Activated naive CD4-positive, alpha-beta T cell treated with anti-CD3 and anti-CD28 coated beads for 36 hours (primary cell): ENCODE measurements at regions not wholly inside any gene's neighbourhood (a gene's known extent, or its start where the extent isn't known, plus 50 kb on each side); places are given as distances from the start of the nearest gene placed in this dataset.
"Not testable (repeated sequence)": the region's sequence is repeated elsewhere in the genome, so short reads cannot be mapped to it uniquely, and the experiment has no call there.

ENCODE experiments used
- CTCF ChIA-PET: fragments of 350-600 bp; sonication (Branson Sonifier 250); formaldehyde crosslinking; loops from one replicate; lab custom pipeline; 2021; ENCODE audit warnings: antibody characterized with exemption; lab: Charles Lee
- DNase-seq: peaks from one replicate; pipeline ENCODE4 v3.0.0-alpha.2; 2020
- H3K27ac Mint-ChIP-seq: one replicate; pipeline ENCODE4 v1.8.0; 2021; ENCODE audit warnings: mild to moderate bottlenecking, mixed read lengths
- H3K27me3 Mint-ChIP-seq: one replicate; pipeline ENCODE4 v1.8.0; 2021; ENCODE audit warnings: low read depth, mixed read lengths
- H3K36me3 Mint-ChIP-seq: one replicate; pipeline ENCODE4 v1.8.0; 2021; ENCODE audit warnings: low read depth, mixed read lengths
- H3K4me1 Mint-ChIP-seq: one replicate; pipeline ENCODE4 v1.8.0; 2021; ENCODE audit warnings: low read depth, mixed read lengths
- H3K4me3 Mint-ChIP-seq: one replicate; pipeline ENCODE4 v1.8.0; 2021; ENCODE audit warnings: mild to moderate bottlenecking, moderate library complexity, mixed read lengths
- H3K9me3 Mint-ChIP-seq: one replicate; pipeline ENCODE4 v1.8.0; 2021; ENCODE audit warnings: mixed read lengths
- intact Hi-C: fragments of 100-400 bp; cut with micrococcal nuclease; formaldehyde crosslinking; loops from one replicate; pipeline ENCODE4 v1.15.1; 2023

GRCh38 chr3:10637342-10637741, 132.0 kb upstream of the ATP2B2 start:
- no peak overlapping the region for H3K27ac Mint-ChIP-seq
- no peak for DNase-seq
- H3K4me1 Mint-ChIP-seq, result no peaks in the 10 kb centered on the region
- CTCF ChIA-PET, result interaction anchor here (0.7 kb wide), 1 partner anchor 14 kb away, joined by 4 read pairs; no protein-coding TSS in a partner anchor
- H3K36me3 Mint-ChIP-seq, result peaks cover 2% of the 10 kb centered on the region
- no peak overlapping the region for H3K4me3 Mint-ChIP-seq
- H3K9me3 Mint-ChIP-seq, result peaks cover 23% of the 10 kb centered on the region
- intact Hi-C loops, result no loop called here
- H3K27me3 Mint-ChIP-seq, result peaks cover 11% of the 10 kb centered on the region

- intact Hi-C loops, result no loop called here
- H3K4me1 Mint-ChIP-seq, result no peaks in the 10 kb centered on the region
- no peak overlapping the region for H3K4me3 Mint-ChIP-seq
- peaks cover 2% of the 10 kb centered on the region for H3K36me3 Mint-ChIP-seq
- H3K27me3 Mint-ChIP-seq, result peaks cover 11% of the 10 kb centered on the region
- no peak overlapping the region for H3K27ac Mint-ChIP-seq
- CTCF ChIA-PET, result no interaction called here
- H3K9me3 Mint-ChIP-seq, result peaks cover 23% of the 10 kb centered on the region
- DNase-seq, result no peak
Observed at GRCh38 chr3:10638466-10638865, 133.1 kb upstream of the ATP2B2 start.

- H3K4me1 Mint-ChIP-seq, result no peaks in the 10 kb centered on the region
- no peak overlapping the region for H3K4me3 Mint-ChIP-seq
- DNase-seq, result no peak
- H3K27ac Mint-ChIP-seq, result no peak overlapping the region
- peaks cover 19% of the 10 kb centered on the region for H3K9me3 Mint-ChIP-seq
- intact Hi-C loops, result no loop called here
- peaks cover 14% of the 10 kb centered on the region for H3K27me3 Mint-ChIP-seq
- peaks cover 2% of the 10 kb centered on the region for H3K36me3 Mint-ChIP-seq
- CTCF ChIA-PET, result no interaction called here
Observed at GRCh38 chr3:10641760-10642159, 136.4 kb upstream of the ATP2B2 start.

GRCh38 chr3:10644189-10644588, 138.8 kb upstream of the ATP2B2 start:
- Mint-ChIP-seq H3K9me3 (peaks cover under 1% of the 10 kb centered on the region), H3K4me1 (no peaks in the 10 kb centered on the region), H3K27me3 (peaks cover 14% of the 10 kb centered on the region), H3K36me3 (no peaks in the 10 kb centered on the region), H3K27ac (no peak overlapping the region), H3K4me3 (no peak overlapping the region)
- CTCF ChIA-PET, result no interaction called here
- intact Hi-C loops, result no loop called here
- no peak for DNase-seq

GRCh38 chr3:10645800-10646199, 140.4 kb upstream of the ATP2B2 start:
- H3K36me3 Mint-ChIP-seq, result no peaks in the 10 kb centered on the region
- intact Hi-C loops, result no loop called here
- H3K27ac Mint-ChIP-seq, result no peak overlapping the region
- no peak for DNase-seq
- H3K4me1 Mint-ChIP-seq, result no peaks in the 10 kb centered on the region
- H3K4me3 Mint-ChIP-seq, result no peak overlapping the region
- no peaks in the 10 kb centered on the region for H3K9me3 Mint-ChIP-seq
- peaks cover 8% of the 10 kb centered on the region for H3K27me3 Mint-ChIP-seq
- CTCF ChIA-PET, result no interaction called here

GRCh38 chr3:10646531-10647335, 141.3 kb upstream of the ATP2B2 start:
- CTCF ChIA-PET, result no interaction called here
- DNase-seq, result no peak
- H3K4me3 Mint-ChIP-seq, result no peak overlapping the region
- no peaks in the 10 kb centered on the region for H3K36me3 Mint-ChIP-seq
- no peaks in the 10 kb centered on the region for H3K4me1 Mint-ChIP-seq
- intact Hi-C loops, result no loop called here
- no peak overlapping the region for H3K27ac Mint-ChIP-seq
- peaks cover 3% of the 10 kb centered on the region for H3K27me3 Mint-ChIP-seq
- no peaks in the 10 kb centered on the region for H3K9me3 Mint-ChIP-seq

- Mint-ChIP-seq H3K4me3 (no peak overlapping the region), H3K9me3 (no peaks in the 10 kb centered on the region), H3K27me3 (peaks cover 3% of the 10 kb centered on the region), H3K36me3 (no peaks in the 10 kb centered on the region), H3K4me1 (no peaks in the 10 kb centered on the region), H3K27ac (no peak overlapping the region)
- intact Hi-C loops, result no loop called here
- DNase-seq, result no peak
- CTCF ChIA-PET, result no interaction called here
Observed at GRCh38 chr3:10647376-10647775, 142.0 kb upstream of the ATP2B2 start.

GRCh38 chr3:10648181-10648580, 142.8 kb upstream of the ATP2B2 start:
- no peaks in the 10 kb centered on the region for H3K4me1 Mint-ChIP-seq
- no peaks in the 10 kb centered on the region for H3K9me3 Mint-ChIP-seq
- peaks cover 3% of the 10 kb centered on the region for H3K27me3 Mint-ChIP-seq
- no peak overlapping the region for H3K4me3 Mint-ChIP-seq
- H3K27ac Mint-ChIP-seq, result no peak overlapping the region
- no peaks in the 10 kb centered on the region for H3K36me3 Mint-ChIP-seq
- no peak for DNase-seq
- CTCF ChIA-PET, result no interaction called here
- intact Hi-C loops, result no loop called here

GRCh38 chr3:10649463-10649862, 144.1 kb upstream of the ATP2B2 start:
- DNase-seq, intact Hi-C loops, H3K4me1 Mint-ChIP-seq, H3K27me3 Mint-ChIP-seq, H3K9me3 Mint-ChIP-seq, CTCF ChIA-PET, H3K4me3 Mint-ChIP-seq, H3K36me3 Mint-ChIP-seq, H3K27ac Mint-ChIP-seq: not testable (repeated sequence)

GRCh38 chr3:10651506-10651905, 146.1 kb upstream of the ATP2B2 start:
- intact Hi-C loops, result no loop called here
- DNase-seq, result no peak
- no peaks in the 10 kb centered on the region for H3K4me1 Mint-ChIP-seq
- no peak overlapping the region for H3K27ac Mint-ChIP-seq
- CTCF ChIA-PET, result no interaction called here
- no peaks in the 10 kb centered on the region for H3K36me3 Mint-ChIP-seq
- no peaks in the 10 kb centered on the region for H3K9me3 Mint-ChIP-seq
- no peaks in the 10 kb centered on the region for H3K27me3 Mint-ChIP-seq
- H3K4me3 Mint-ChIP-seq, result no peak overlapping the region

GRCh38 chr3:10653241-10653640, 147.9 kb upstream of the ATP2B2 start:
- Mint-ChIP-seq H3K27me3 (peaks cover 5% of the 10 kb centered on the region), H3K27ac (no peak overlapping the region)
- CTCF ChIA-PET, result interaction anchor here (0.6 kb wide), 1 partner anchor 1110 kb away, joined by 3 read pairs; no protein-coding TSS in a partner anchor

GRCh38 chr3:10653866-10654611, 148.7 kb upstream of the ATP2B2 start:
- intact Hi-C loops, result no loop called here
- H3K27me3 Mint-ChIP-seq, result peaks cover 9% of the 10 kb centered on the region
- no peaks in the 10 kb centered on the region for H3K9me3 Mint-ChIP-seq
- no peaks in the 10 kb centered on the region for H3K4me1 Mint-ChIP-seq
- CTCF ChIA-PET, result interaction anchor here (0.6 kb wide), 1 partner anchor 1111 kb away, joined by 3 read pairs; no protein-coding TSS in a partner anchor
- no peak for DNase-seq
- no peaks in the 10 kb centered on the region for H3K36me3 Mint-ChIP-seq
- no peak overlapping the region for H3K4me3 Mint-ChIP-seq
- no peak overlapping the region for H3K27ac Mint-ChIP-seq

More at GRCh38 chr3:10653241-10653640, 147.9 kb upstream of the ATP2B2 start:
- Mint-ChIP-seq H3K36me3 (no peaks in the 10 kb centered on the region), H3K4me3 (no peak overlapping the region), H3K9me3 (no peaks in the 10 kb centered on the region), H3K4me1 (no peaks in the 10 kb centered on the region)
- no peak for DNase-seq
- intact Hi-C loops, result no loop called here

GRCh38 chr3:10655105-10655504, 149.7 kb upstream of the ATP2B2 start:
- intact Hi-C loops, result no loop called here
- DNase-seq, result no peak

More at GRCh38 chr3:10655105-10655504, 149.7 kb upstream of the ATP2B2 start:
- Mint-ChIP-seq H3K9me3 (no peaks in the 10 kb centered on the region), H3K36me3 (no peaks in the 10 kb centered on the region), H3K4me3 (no peak overlapping the region), H3K27me3 (peaks cover 15% of the 10 kb centered on the region), H3K4me1 (no peaks in the 10 kb centered on the region), H3K27ac (no peak overlapping the region)
- CTCF ChIA-PET, result no interaction called here
